ENCODE measurements at regions not wholly inside any gene's neighbourhood (a gene's known extent, or its start where the extent isn't known, plus 50 kb on each side); places are given as distances from the start of the nearest gene placed in this dataset.
"Not testable (repeated sequence)": the region's sequence is repeated elsewhere in the genome, so short reads cannot be mapped to it uniquely, and the experiment has no call there.

DNA sequence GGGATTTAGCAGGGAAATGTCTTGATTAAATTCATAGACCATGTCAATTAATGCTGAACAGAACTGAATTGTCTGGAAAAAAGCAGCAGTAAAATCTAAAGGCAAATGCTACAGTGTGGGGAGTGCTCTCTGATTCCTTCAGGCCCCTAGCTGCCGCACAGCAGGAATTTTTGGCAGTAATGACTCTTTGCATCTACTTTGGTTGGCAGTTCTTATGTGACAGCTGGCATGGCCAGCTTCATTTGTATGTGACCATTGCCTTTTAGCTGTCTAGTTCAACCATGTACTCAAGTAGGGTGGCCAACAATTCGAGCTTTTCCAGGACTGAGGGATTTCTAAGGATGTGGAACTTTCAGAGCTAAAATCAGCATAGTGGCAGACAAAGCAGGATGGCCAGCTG is 499.1 kb upstream of the MAN1A1 start:
- no peak for DNase-seq

DNA sequence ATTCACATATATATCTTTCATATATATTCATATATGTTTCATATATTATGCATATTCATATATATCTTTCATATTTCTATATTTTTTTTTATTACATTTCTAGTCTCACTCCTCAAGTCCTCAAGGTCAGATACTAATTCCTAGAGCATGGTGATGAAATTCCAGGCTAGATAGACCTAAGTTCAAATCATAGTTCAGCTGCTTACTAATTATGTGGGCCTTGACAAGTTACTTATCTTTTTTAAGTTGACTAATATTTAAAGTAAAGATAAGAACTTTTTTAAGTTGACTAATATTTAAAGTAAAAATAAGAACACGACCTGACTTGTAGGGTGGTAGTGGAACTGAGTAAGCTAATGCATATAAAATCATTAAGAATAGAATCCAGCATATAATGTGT is 495.6 kb upstream of the MAN1A1 start:
- DNase-seq = no peak

DNA sequence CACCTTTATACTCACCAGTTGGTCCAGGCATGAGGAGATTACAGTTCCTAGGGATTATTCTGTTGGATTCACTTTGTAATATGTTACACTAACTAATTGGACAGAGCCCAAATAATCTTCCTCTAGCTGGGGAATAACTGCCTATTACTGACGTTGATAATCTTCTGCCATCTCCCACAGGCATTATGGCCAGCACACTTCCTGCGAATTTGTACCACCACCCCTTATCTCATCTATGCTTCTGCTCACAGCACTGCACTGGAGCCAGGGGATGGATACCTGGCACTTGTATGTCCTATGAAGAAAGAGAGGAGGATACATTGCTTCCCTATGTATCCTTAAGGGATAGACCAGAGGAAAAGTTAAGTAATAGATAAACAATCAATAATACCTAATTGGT is 494.8 kb upstream of the MAN1A1 start:
- DNase-seq = no peak

DNA sequence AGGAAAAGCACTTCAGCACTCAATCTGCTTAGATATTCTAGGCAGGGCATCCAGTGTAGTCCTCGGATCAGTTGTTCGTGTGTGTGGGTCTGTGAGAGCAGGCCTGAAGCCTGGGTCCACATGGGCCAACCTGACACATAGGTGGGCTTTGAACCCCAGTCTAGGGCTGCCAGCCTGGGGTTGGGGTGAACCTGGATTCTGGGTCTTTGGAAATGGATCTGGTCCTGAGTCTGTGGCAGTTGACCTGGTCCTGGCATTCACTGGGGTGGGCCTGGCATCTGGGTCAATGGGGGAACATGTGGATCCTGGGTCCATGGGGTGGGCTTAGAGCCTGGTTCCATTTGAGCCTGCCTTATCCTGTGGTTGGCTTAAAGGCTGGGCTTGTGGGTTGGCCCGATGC is 492.6 kb upstream of the MAN1A1 start:
- DNase-seq = no peak

DNA sequence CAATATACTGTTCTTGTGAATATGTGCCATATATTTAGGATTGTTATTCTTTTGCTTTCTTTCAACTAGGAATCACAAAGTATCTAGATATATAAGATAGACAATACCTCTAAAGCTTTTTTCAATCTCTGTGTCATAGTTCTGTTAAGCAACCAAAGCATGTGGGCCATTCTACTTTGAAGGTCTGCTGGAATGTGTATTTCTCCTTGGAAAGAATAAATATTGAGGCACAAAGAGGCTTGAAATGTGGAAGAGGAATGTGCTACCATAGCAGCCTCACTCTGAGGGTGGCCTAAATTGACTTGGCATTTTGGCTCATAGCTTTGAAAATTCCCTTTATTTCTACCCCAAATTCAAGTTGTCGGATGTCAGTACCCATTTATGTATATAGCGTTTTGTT is 488.5 kb upstream of the MAN1A1 start:
- no peak for DNase-seq

DNA sequence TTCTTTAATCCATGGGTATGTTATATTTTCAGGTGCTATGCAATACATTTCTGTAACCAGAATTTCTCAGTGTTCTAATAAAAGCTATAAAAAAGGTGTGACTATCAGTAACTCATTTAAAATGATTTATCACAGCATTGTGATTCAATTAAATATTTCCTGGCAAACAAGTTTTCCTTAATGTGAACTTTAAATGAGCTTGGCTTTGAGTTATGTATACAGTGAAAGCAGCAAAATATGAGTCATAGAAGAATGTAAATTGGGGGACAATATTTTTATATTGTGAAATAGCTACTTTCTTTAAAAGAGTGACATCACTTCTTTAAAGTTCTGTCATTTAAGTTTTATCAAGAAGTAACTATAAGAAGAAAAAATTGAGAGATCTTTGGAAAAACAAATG is 484.9 kb upstream of the MAN1A1 start:
- no peak for DNase-seq

DNA sequence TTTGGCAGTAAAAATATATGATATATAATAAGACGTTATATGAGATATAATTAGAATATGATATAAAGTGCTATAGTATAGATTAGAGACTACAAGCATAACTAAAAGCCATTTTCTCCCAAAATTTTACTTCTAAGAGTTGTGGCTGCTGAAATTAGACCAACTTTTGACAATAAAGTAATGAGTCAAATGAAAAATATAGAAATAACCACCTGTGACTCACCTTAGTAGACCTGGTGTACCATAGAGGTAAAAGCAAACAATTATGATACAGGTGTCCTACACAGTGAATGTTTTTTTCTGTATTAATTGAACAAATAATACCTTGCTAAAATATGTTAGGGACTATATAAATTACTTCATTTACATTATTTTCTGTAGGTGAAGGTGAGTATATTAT is 482.9 kb upstream of the MAN1A1 start:
- no peak for DNase-seq

DNA sequence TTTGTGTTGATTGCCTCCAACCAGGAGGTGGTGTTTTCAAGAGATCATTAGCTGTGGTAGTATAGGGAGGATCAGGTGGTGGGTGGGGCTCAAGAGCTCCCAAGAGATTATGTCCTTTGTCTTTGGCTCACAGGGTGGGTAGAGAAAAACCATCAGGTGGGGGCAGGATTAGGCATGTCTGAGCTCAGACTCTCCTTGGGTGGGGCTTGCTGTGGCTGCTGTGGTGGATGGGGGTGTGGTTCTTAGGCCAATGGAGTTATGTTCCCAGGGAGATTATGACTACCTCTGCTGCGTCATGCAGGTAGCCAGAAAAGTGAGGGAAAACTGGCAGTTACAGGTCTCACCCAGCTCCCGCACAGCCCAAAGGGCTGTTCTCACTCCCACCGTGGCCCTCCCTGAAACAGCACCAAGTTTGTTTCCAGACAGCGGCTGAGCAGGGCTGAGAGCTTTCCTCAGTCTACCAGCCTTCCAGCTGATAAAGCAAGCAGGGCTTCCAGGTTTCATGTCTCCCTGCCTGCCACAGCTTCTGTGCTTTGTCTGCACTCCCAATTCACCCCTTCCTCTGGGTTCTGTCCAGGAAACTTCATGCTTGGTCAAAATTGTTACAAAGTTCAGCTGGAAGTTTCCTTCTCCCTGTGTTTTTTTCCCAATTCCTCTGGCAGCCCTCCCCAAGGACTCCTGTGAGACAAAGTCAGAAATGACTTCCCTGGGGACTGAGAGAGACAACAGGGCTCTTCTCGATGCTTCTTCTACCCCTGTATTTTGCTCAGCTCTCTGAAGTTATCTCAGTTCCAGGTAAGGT is 481.1 kb upstream of the MAN1A1 start:
- no peak for DNase-seq

DNA sequence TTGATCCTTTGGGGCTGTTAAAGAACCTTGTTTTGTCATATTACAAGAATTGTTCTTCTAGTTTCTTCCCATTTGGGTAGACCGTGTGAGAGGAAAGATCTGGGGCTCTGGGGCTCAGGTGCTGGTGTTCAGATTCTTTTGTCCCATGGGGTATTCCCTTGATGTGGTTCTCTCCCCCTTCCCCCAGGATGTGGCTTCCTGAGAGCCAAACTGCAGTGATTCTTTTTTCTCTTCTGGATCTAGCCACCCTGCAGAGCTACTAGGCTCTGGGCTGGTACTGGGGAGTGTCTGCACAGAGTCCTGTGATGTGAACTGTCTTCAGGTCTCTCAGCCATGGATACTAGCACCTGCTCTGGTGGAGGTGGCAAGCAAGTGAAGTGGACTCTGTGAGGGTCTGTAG is 480.5 kb upstream of the MAN1A1 start:
- DNase-seq = no peak

DNA sequence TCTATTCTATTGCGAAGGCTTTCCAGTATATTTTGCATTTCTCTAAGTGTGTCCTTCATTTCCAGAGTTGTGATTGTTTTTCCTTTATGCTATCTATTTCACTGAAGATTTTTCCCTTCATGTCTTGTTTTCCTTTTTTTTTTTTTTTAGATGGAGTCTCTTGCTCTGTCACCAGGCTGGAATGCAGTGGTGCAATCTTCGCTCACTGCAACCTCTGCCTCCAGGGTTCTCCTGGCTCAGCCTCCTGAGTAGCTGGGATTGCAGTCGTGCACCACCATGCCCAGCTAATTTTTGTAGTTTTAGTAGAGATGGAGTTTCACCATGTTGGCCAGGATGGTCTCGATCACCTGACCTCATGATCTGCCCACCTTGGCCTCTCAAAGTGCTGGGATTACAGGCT is 479.9 kb upstream of the MAN1A1 start:
- not testable (repeated sequence) for DNase-seq

DNA sequence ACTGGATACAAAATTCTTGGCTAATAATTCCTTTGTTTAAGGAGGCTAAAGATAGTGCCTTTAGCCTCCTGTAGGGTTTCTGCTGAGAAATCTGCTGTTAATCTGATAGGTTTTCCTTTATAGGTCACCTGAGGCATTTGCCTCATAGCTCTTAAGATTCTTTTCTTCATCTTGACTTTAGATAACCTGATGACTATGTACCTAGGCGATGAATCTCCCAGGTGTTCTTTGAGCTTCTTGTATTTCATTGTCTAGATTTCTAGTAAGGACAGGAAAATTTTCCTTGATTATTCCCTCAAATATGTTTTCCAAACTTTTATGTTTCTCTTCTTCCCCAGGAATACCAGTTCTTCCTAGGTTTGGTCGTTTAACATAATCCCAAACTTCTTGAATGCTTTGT is 479.4 kb upstream of the MAN1A1 start:
- DNase-seq = no peak

DNA sequence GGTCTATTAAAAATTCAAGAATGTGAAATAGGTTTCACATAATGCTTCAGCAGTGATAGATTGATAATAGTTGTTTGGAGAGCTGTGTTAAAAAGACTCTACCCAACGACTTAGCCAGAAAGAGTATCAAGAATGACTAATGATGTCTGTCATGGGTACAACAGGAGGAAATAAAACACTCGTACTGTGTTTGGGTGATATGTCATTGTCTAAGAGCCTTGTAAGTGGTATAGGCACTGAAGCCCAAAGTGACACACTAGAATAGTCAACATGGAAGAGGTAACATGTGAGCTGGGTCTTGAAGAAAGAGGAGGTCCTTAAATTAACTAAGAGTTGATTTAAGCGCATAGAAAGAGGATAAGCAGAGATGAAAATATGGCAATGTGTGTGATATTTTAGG is 471.8 kb upstream of the MAN1A1 start:
- DNase-seq = no peak

DNA sequence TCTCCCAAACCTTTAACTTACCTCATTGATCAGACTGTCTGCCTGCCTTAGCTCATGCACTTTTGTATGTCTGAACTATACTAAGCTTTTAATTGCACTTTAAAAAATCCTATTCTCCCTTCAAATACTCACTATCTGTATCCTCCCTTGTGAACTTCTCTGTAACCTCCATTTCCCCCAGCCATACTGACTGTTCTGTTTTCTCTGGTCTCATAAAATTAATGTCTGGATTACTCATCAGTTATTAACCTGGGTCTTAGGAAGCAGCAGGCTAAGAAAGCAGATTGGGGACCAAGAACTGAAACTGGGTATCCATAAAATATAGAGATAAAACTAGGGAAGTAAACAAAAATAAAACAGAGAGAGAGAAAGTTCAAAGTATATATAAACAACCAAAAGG is 469.3 kb upstream of the MAN1A1 start:
- no peak for DNase-seq

DNA sequence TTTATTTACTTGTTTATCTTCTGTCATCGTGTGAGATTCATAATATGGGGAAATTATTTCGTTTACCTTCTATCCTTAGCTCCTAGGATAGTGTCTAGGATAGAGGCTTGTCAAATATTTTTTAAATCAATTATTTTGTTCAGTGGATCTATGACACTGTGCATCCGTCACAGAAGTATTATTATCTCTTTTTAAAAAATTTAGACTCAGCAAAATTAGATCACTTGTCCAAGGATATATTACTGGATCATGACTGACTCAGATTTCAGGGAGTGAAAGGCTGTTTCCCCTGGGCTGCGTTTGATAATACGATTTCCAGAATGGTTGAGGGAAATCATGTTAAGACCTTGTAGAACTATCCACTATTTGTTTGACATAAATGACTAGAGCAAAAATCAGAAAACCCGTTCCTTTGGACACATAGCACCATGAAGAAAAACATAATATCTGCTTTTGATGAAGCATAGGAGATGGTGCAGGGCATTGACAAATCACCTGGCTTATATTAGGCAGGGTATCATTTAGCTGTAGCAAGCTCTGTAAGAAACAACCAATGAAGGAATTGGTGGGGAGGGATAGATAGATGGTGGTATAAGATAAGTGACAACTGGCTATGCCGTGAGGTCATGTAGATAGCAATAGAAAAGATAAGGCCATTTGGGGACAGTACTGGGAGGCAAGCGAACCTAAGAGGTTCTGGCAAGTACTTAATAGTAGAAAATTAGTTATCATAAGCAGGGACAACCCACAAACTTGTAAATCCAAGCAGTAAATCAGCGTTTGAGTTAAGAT is 465.2 kb upstream of the MAN1A1 start:
- no peak for DNase-seq

DNA sequence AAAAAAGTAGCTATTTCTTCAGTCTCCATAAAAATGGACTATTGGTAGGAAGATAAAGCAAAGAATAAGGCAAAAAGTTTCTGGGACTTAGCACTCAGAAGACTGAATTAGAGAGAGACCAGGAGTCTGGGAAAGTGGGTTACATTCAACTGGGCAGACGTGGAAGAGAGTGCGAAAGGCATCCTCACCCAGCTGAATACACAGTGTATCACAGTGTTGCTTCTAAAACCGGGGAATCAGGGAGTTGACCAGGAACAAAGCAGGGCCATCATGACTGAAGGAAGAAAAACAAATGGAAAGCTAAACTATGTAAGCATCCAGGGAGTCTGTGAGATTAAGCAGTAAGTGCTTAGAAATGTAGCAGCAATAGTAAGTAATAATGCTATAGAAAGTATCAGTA is 452.9 kb upstream of the MAN1A1 start:
- no peak for DNase-seq

DNA sequence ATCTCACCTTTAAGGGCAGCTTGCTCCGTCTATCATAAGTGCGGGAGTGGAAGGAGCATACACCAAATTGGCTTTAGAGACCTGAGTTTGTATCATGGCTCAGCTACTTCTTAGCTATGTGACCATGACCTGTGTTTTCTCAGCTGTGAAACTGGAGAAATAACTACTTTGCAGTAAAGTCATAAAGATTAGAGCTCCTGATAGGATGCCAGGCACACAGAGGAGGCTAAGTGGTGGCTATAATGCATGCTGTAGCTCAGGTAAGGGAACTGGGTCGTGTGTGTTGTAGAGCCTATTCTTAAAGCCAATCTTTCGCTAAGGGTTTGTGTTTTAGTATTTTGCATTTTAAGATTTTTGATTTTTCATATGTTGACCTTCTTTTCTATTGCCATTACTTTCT is 451.5 kb upstream of the MAN1A1 start:
- no peak for DNase-seq

DNA sequence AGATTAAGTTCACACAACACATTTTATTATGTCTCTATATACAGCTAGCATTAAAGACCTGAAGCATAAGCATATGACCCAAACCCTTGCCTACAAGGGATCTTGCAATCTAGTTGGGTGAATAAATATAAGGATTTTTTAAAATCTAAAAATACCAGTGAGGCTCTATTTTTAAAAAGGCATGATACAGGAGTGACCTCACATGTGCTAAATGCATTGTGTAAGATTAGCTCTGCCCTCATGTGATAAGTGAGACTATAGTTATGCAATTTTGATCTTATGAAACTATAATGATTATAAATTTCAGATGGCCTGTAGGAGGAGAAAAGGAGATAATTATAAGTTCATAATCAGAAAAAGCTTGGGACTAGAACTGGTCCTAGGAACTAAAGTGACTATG is 451.0 kb upstream of the MAN1A1 start:
- DNase-seq = peak; percentile 42

DNA sequence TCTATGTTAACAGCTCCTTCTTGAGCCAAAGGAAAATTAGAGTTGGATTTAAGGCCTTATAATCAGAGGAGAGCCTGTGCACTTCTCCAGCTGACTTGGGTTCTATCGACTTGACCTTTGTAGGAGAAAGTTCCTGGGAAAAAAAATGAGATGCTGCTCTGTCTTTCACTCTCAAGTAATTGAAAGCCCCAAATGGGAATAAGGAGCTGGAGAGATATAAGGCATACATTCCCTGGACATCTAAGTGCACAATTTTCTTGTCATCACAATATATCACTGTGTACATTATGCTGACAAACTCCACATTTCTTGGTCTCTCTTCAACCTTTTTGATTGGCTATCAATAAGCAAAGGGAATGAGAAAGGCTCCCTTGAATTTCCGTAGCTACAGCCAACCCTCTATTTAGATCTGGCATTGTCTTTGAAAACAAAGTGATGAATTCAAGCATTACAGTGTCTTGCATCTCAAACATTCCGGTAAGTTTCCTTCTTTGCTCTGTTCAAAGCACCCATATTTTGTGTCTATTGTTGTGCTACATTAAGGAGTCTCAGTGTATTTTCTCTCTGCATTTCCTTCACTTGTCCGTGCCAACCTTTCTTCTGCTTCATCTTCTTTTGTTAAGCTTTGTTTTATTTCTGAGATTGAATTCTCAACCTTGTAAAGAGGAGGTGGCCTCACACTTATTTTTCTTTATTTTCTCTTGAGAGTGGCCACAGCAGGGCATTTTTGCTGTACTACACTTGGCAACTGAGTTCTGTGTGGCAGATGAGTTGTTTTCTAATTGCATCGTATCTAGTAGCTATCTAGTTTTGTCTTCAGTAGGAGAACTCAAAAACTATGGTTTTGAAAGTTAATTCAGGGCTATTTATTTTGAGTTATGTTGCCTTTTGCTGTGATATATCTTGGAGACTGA is 450.3 kb upstream of the MAN1A1 start:
- DNase-seq = no peak

DNA sequence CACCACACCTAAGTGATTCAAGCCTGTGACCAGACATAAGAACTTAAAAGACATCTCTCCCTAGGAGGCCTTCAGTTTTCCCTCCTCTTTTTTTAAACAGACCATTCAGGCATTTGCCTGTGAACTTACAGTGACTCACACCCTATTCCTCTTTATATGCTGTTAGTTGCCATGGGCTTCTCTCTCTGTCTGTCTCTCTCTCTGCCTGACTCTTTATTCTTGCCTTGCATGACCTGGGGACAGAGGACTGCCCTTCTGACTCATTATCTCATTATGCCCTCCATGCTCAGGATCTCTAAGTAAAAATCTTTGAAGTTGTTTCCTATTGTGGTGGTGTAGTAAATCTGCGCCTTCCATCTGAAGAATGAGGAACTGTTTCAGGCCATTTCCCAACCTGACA is 442.2 kb upstream of the MAN1A1 start:
- DNase-seq = no peak

DNA sequence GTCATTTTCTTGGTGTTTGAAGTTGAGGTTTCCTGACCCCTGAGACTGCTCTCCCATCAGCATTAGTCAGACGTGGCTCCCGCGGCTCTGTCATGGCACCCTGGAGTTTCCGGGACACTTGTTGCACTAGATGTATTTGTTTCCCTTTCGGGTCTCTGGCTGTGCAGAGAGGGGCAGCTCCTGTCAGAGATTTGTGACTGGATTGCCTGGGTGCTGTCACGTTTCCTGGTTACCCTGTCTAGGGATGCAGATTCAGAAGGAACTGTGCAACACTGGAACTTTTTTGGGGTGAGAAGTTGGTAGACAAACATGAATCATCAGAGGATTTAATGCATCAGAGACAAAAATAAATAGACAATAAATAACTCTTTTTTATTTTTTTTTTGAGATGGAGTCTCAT is 431.8 kb upstream of the MAN1A1 start:
- DNase-seq = no peak

DNA sequence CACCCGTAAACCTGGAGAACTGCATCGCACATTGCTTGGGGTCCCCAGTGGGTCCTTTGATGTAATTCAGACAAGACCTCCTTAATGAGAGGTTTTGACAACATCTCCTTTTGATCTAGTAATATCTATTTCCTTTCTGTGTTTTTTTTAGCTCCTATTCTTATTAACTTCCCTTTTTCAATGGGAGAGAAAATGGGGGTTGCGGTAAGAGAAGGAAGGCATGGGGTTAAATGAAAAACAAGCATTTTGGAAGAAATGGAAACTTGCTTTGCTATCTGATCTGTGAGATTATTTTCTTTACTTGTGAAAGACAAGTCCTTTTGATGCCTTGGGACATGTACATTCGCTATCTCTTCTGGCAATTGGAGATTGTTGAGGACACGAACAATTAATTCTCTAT is 418.6 kb upstream of the MAN1A1 start:
- DNase-seq = no peak

DNA sequence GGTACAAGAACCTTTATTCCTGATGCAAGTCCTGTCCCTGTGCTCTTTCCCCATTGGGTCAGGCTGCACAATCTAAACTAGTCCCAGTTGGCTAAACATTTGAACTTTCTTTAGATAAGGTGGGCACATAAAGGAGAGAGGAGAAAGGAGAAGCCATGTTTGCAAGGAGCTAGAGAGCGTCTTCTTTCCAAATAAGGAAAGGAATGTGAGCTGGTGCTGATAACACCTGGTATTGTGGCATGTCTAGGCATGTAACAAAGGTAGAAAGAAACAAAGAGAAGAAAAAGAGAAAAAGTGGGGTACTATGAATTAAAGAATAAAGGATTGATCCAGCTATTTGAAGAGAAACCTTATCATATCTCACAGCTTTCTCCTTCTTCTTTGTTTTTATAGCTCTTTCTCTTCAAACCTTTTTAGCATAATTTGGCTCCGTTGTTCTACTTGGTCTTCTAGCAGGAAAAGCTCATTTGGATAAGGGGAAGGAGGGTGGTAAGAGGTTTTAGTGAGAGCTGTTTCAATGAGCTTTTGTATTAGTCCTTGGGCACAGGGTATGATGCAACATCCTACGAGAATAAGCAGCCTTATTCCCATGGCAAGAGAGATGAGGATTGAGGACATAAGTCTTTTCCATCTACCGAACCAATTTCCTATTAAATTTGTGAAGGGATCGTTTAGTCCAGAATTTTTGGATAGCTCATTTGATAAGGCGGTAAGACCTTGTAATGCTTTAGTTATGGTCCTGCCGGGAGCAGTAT is 415.5 kb upstream of the MAN1A1 start:
- no peak for DNase-seq

DNA sequence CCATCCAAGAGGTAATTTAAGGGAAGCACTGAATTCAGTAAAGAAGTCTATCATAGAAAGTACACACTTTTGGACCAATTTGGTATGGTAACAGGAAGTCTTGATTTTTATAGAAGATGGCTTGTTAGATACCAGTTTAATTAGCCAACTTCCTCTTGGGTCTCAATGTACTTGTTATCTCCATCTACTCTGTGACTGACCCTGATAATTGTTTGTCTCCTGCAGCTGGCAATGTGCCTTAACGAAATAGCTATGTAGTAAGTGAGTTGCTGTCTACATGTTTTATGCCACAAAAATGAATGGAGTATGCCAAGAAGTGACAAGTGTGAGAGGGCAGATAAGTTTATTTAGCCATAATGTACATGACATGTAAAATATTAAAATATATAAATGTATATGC is 410.5 kb upstream of the MAN1A1 start:
- no peak for DNase-seq

Measured in inflammatory macrophage treated with lipopolysaccharide for 4 hours (primary cell).